ENCODE measurements at regions not wholly inside any gene's neighbourhood (a gene's known extent, or its start where the extent isn't known, plus 50 kb on each side); places are given as distances from the start of the nearest gene placed in this dataset.

DNA sequence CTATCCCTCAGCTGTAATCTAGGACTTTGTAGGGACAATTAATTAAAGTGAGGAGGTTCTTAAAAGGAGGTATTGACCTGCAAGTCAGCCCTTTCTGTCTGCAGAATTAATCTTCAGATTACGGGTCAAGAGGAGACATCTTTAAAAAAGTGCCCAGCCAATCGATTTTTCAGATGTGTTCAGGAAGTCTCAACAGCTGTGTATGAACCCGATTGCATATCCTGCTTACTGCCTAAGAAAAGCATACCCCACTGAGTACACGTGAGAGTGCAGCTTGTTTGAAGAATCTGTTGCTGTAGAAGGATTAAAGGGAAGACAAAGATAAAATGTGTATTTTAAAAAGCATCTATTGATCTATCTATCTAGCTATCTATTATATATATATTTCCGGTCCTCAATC, 1194.5 kb downstream of the UQCRFS1 start:
- Histone ChIP-seq H3K23ac (ENCODE audit: insufficient read length, low read depth, low read length) (no peak overlapping the region), H2BK15ac (ENCODE audit: low read depth, low read length) (no peak overlapping the region), H3K9me3 (ENCODE audit: control insufficient read depth, low read depth, low read length) (no peaks in the 10 kb centered on the region), H3K23me2 (ENCODE audit: insufficient read length, low read depth, low read length, poor library complexity, severe bottlenecking) (peaks cover 3% of the 10 kb centered on the region), H3K4ac (ENCODE audit: low read depth, low read length) (no peak overlapping the region), H4K20me1 (ENCODE audit: control insufficient read depth, insufficient read depth, insufficient read length) (no peaks in the 10 kb centered on the region), H3K4me2 (ENCODE audit: insufficient read depth, insufficient read length, low read length) (no peak overlapping the region), H3K27me3 (ENCODE audit: insufficient read depth, low read length) (peaks cover 2% of the 10 kb centered on the region; the same call in 1 of the 2 replicates), H3K56ac (ENCODE audit: insufficient read length, low read depth, low read length) (no peak overlapping the region), H4K91ac (ENCODE audit: insufficient read length, low read depth, low read length) (no peak overlapping the region), H2AK5ac (ENCODE audit: insufficient read length, low read length) (no peak overlapping the region), H3K18ac (ENCODE audit: insufficient read length, low read depth, low read length) (no peak overlapping the region), H2AFZ (ENCODE audit: low read length) (no peak overlapping the region), H3K9ac (ENCODE audit: extremely low read depth, insufficient read length, low read length) (no peak overlapping the region), H3K27ac (ENCODE audit: insufficient read length, low read depth, low read length) (no peak overlapping the region), H4K8ac (replicated peaks; ENCODE audit: insufficient read length, low read depth, low read length) (no peak overlapping the region), H3T11ph (ENCODE audit: low read length) (no peak overlapping the region), H2BK5ac (ENCODE audit: insufficient read length, low read length) (no peak overlapping the region), H2BK20ac (ENCODE audit: low read depth, low read length, poor library complexity, severe bottlenecking) (no peak overlapping the region), H3K14ac (ENCODE audit: insufficient read depth, low read length) (no peak overlapping the region), H2BK120ac (ENCODE audit: low read depth, low read length, poor library complexity, severe bottlenecking) (no peak overlapping the region), H4K5ac (ENCODE audit: insufficient read length, low read depth, low read length) (no peak overlapping the region), H3K79me1 (ENCODE audit: insufficient read depth, low read depth, low read length, poor library complexity, severe bottlenecking) (no peaks in the 10 kb centered on the region), H3K4me1 (ENCODE audit: insufficient read depth, low read length) (no peaks in the 10 kb centered on the region; the same call in 1 of the 2 replicates), H2BK12ac (ENCODE audit: insufficient read length, low read depth, low read length) (no peak overlapping the region), H3K79me2 (ENCODE audit: insufficient read depth, low read length) (no peaks in the 10 kb centered on the region)
- Mint-ChIP-seq H3K4me3 (no peak overlapping the region), H3K36me3 (ENCODE audit: insufficient read depth in 1 of 3, low read depth in 3 of 3) (no peaks in the 10 kb centered on the region; a peak in 1 of 7 replicates), H3K9me3 (peaks cover 0 to 3% of the 10 kb centered on the region in 2 experiments; a peak in 3 of 5 replicates), H3K27me3 (ENCODE audit: low read depth) (no peaks in the 10 kb centered on the region), H3K4me1 (peaks cover 25% of the 10 kb centered on the region in 2 experiments), H3K27ac (no peak overlapping the region)
- no CpG with 5 or more reads among the region's 5 CpGs for WGBS (ENCODE audit: extremely low coverage, insufficient read length, low lambda C conversion rate)
- DNase-seq = no peak
- TF ChIP-seq, protein P1, sequence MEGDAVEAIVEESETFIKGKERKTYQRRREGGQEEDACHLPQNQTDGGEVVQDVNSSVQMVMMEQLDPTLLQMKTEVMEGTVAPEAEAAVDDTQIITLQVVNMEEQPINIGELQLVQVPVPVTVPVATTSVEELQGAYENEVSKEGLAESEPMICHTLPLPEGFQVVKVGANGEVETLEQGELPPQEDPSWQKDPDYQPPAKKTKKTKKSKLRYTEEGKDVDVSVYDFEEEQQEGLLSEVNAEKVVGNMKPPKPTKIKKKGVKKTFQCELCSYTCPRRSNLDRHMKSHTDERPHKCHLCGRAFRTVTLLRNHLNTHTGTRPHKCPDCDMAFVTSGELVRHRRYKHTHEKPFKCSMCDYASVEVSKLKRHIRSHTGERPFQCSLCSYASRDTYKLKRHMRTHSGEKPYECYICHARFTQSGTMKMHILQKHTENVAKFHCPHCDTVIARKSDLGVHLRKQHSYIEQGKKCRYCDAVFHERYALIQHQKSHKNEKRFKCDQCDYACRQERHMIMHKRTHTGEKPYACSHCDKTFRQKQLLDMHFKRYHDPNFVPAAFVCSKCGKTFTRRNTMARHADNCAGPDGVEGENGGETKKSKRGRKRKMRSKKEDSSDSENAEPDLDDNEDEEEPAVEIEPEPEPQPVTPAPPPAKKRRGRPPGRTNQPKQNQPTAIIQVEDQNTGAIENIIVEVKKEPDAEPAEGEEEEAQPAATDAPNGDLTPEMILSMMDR (conservative IDR thresholded peaks at IDR 0.05) = no peak
